Mesendoderm (in vitro differentiated cells): ENCODE measurements at regions not wholly inside any gene's neighbourhood (a gene's known extent, or its start where the extent isn't known, plus 50 kb on each side); places are given as distances from the start of the nearest gene placed in this dataset.

Source experiments
- DNase-seq: peaks from one replicate; pipeline ENCODE4 v3.0.0; 2013
- H2AK5ac ChIP-seq: 2 replicates; pipeline ENCODE4 v1.6.1; 2013; ENCODE audit warnings: low read length, inconsistent platforms
- H2BK120ac ChIP-seq: 2 replicates; pipeline ENCODE4 v1.6.1; 2013; ENCODE audit warnings: low read depth, mild to moderate bottlenecking, low read length, moderate library complexity, mixed read lengths
- H2BK15ac ChIP-seq: replicated peaks from 2 replicates; pipeline ENCODE4 v1.6.1; 2013; ENCODE audit warnings: low read depth, mild to moderate bottlenecking, moderate library complexity
- H2BK5ac ChIP-seq: 2 replicates; pipeline ENCODE4 v1.6.1; 2013; ENCODE audit warnings: low read length, inconsistent platforms
- H3K18ac ChIP-seq: 2 replicates; pipeline ENCODE4 v1.6.1; 2013; ENCODE audit warnings: mild to moderate bottlenecking, low read length, mixed read lengths
- H3K23ac ChIP-seq: one replicate; pipeline ENCODE4 v1.6.1; 2013; ENCODE audit warnings: low read length
- H3K27ac ChIP-seq: 2 replicates; pipeline ENCODE4 v1.5.1; 2013; ENCODE audit warnings: low read depth, mild to moderate bottlenecking, inconsistent platforms, low read length, moderate library complexity
- H3K27me3 ChIP-seq: 2 replicates; pipeline ENCODE4 v1.6.1; 2013; ENCODE audit warnings: low read length, control low read depth, mild to moderate bottlenecking, inconsistent platforms; ENCODE audit not compliant: insufficient read depth, poor library complexity
- H3K36me3 ChIP-seq: 2 replicates; pipeline ENCODE4 v1.6.1; 2013; ENCODE audit warnings: low read length, inconsistent platforms; ENCODE audit not compliant: control insufficient read depth, insufficient read depth
- H3K4ac ChIP-seq: one replicate; pipeline ENCODE4 v1.6.1; 2013; ENCODE audit warnings: low read depth, mild to moderate bottlenecking, low read length, moderate library complexity
- H3K4me1 ChIP-seq: 2 replicates; pipeline ENCODE4 v1.6.1; 2013; ENCODE audit warnings: low read depth, low read length, inconsistent platforms; ENCODE audit not compliant: control insufficient read depth
- H3K4me2 ChIP-seq: 2 replicates; pipeline ENCODE4 v1.6.1; 2013; ENCODE audit warnings: low read length
- H3K4me3 ChIP-seq: 2 replicates; pipeline ENCODE4 v1.5.1; 2013; ENCODE audit warnings: mild to moderate bottlenecking, low read length
- H3K56ac ChIP-seq: one replicate; pipeline ENCODE4 v1.6.1; 2013; ENCODE audit warnings: low read length
- H3K79me1 ChIP-seq: 2 replicates; pipeline ENCODE4 v1.6.1; 2013; ENCODE audit warnings: low read length, inconsistent platforms
- H3K79me2 ChIP-seq: 2 replicates; pipeline ENCODE4 v1.6.1; 2013; ENCODE audit warnings: mild to moderate bottlenecking, low read length; ENCODE audit not compliant: control insufficient read depth, insufficient read depth
- H3K9ac ChIP-seq: 2 replicates; pipeline ENCODE4 v1.6.1; 2013; ENCODE audit warnings: low read length, inconsistent platforms
- H4K5ac ChIP-seq: one replicate; pipeline ENCODE4 v1.6.1; 2013; ENCODE audit warnings: low read length
- H4K8ac ChIP-seq: one replicate; pipeline ENCODE4 v1.6.1; 2013; ENCODE audit warnings: low read depth, mild to moderate bottlenecking, control low read depth, low read length, moderate library complexity
- WGBS: extraction: QIAGEN DNeasy Blood & Tissue Kit; methylation state at CpG from one replicate; pipeline ENCODE4 v1.1.7; 2013; ENCODE audit warnings: low lambda C conversion rate, missing lambda C conversion rate; ENCODE audit not compliant: insufficient coverage; ENCODE audit errors: extremely low coverage; 5-methylcytosine and 5-hydroxymethylcytosine counted together

- H3K27me3 ChIP-seq: no peaks in the 10 kb centered on the region
- H3K4ac ChIP-seq: no peak overlapping the region
- H3K23ac ChIP-seq: no peak overlapping the region
- no peaks in the 10 kb centered on the region for H3K4me1 ChIP-seq
- H2BK15ac ChIP-seq: no peak overlapping the region
- DNase-seq: no peak
- no peak overlapping the region for H2BK120ac ChIP-seq
- no peak overlapping the region for H2AK5ac ChIP-seq
- H3K4me3 ChIP-seq: no peak overlapping the region
- H3K36me3 ChIP-seq: no peaks in the 10 kb centered on the region
- no peak overlapping the region for H2BK5ac ChIP-seq
- no peaks in the 10 kb centered on the region for H3K79me1 ChIP-seq
- H3K4me2 ChIP-seq: no peak overlapping the region
- H4K8ac ChIP-seq: no peak overlapping the region
- H3K27ac ChIP-seq: no peak overlapping the region
- no peaks in the 10 kb centered on the region for H3K79me2 ChIP-seq
- H4K5ac ChIP-seq: no peak overlapping the region
- no peak overlapping the region for H3K18ac ChIP-seq
- no peak overlapping the region for H3K56ac ChIP-seq
- H3K9ac ChIP-seq: no peak overlapping the region
Observed at GRCh38 chr4:35644591-35644990, 599.7 kb downstream of the ARAP2 start.

GRCh38 chr4:35649011-35649410 lies 595.3 kb downstream of the ARAP2 start:
- H4K8ac ChIP-seq: no peak overlapping the region
- no peak overlapping the region for H4K5ac ChIP-seq
- no peak overlapping the region for H2BK15ac ChIP-seq
- H3K18ac ChIP-seq: no peak overlapping the region
- H3K4me3 ChIP-seq: no peak overlapping the region
- H3K79me2 ChIP-seq: no peaks in the 10 kb centered on the region
- H3K9ac ChIP-seq: no peak overlapping the region
- no peak overlapping the region for H3K56ac ChIP-seq
- no peak overlapping the region for H3K27ac ChIP-seq
- H3K4me1 ChIP-seq: no peaks in the 10 kb centered on the region
- H3K27me3 ChIP-seq: no peaks in the 10 kb centered on the region
- no peaks in the 10 kb centered on the region for H3K36me3 ChIP-seq
- no CpG with 5 or more reads among the region's 3 CpGs for WGBS
- no peak overlapping the region for H3K4ac ChIP-seq
- no peak for DNase-seq
- H2AK5ac ChIP-seq: no peak overlapping the region
- H3K79me1 ChIP-seq: no peaks in the 10 kb centered on the region
- no peak overlapping the region for H3K23ac ChIP-seq
- no peak overlapping the region for H2BK5ac ChIP-seq
- H3K4me2 ChIP-seq: no peak overlapping the region
- H2BK120ac ChIP-seq: no peak overlapping the region

DNA sequence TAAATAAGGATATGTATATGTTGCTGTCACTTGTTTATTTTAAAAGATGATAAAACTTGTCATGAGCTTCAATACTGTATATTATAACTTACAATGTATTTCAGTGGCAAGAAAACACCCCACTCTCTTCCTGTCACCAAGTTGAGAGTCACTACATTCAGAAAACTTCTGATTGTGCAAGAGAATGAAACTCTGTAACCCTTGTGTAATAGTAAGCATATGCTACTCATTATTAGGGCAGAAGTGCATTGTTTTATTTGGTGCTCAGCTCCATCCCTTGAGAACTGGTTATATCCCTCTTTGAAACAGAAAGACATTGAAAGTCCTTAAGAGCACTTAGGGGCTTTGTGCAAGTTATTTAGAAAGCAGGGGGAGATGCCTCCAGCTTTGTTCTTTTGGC lies 594.5 kb downstream of the ARAP2 start:
- DNase-seq: no peak

DNA sequence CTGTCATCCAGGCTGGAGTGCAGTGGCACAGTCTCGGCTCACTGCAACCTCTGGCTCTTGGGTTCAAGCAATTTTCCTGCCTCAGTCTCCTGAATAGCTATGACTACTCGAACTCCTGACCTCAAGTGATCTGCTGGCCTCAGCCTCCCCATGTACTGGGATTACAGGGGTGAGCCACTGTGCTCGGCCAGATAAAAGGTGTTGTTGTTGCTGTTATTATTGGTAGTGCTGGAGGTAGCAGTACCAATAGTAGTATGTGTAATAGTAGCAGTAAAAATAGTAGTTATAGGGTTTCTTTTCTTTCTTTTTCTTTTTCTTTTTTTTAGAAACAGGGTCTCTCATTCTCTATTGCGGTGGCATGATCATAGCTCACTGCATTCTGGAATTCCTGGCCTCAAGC lies 592.1 kb downstream of the ARAP2 start:
- no peaks in the 10 kb centered on the region for H3K27me3 ChIP-seq
- H3K4me1 ChIP-seq: no peaks in the 10 kb centered on the region
- H3K4ac ChIP-seq: no peak overlapping the region
- no peak overlapping the region for H2BK5ac ChIP-seq
- H3K4me2 ChIP-seq: no peak overlapping the region
- no peak overlapping the region for H4K8ac ChIP-seq
- no peak overlapping the region for H3K23ac ChIP-seq
- no peak overlapping the region for H3K18ac ChIP-seq
- no peak overlapping the region for H3K27ac ChIP-seq
- H3K79me1 ChIP-seq: no peaks in the 10 kb centered on the region
- no peaks in the 10 kb centered on the region for H3K36me3 ChIP-seq
- H4K5ac ChIP-seq: no peak overlapping the region
- H3K9ac ChIP-seq: no peak overlapping the region
- no peak overlapping the region for H2AK5ac ChIP-seq
- H3K79me2 ChIP-seq: no peaks in the 10 kb centered on the region
- H2BK120ac ChIP-seq: no peak overlapping the region
- no peak overlapping the region for H2BK15ac ChIP-seq
- DNase-seq: no peak
- WGBS: no CpG with 5 or more reads among the region's 4 CpGs
- no peak overlapping the region for H3K4me3 ChIP-seq
- H3K56ac ChIP-seq: no peak overlapping the region

More for the DNA sequence above, 594.5 kb downstream of the ARAP2 start:
- Histone ChIP-seq H3K79me1 (no peaks in the 10 kb centered on the region), H3K4me1 (no peaks in the 10 kb centered on the region), H3K4me3 (no peak overlapping the region), H3K9ac (no peak overlapping the region), H2BK15ac (no peak overlapping the region), H4K8ac (no peak overlapping the region), H3K4ac (no peak overlapping the region), H2BK120ac (no peak overlapping the region), H3K36me3 (no peaks in the 10 kb centered on the region), H3K27ac (no peak overlapping the region), H2AK5ac (no peak overlapping the region), H3K79me2 (no peaks in the 10 kb centered on the region), H3K56ac (no peak overlapping the region), H3K27me3 (no peaks in the 10 kb centered on the region), H3K18ac (no peak overlapping the region), H3K23ac (no peak overlapping the region), H3K4me2 (no peak overlapping the region), H4K5ac (no peak overlapping the region), H2BK5ac (no peak overlapping the region)

DNA sequence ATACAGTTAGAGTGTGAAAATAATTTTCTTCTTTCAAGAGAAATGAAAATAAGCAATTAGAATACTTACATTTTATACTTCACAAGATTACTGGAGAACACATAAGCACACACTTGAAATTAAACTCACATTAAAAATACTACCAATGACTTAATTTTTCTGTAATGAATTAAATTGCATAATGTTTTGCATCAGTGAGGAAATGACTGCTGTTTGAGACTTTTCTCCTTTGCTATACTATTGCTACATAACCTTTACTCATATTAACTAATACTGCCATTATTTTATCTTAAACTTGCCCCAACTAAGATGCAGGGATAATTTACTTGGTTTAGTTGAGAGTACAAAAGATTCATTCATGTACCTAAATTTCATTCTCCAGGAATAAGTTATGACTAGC lies 590.9 kb downstream of the ARAP2 start:
- no peaks in the 10 kb centered on the region for H3K4me1 ChIP-seq
- no peak overlapping the region for H2BK15ac ChIP-seq
- no peak overlapping the region for H3K4me2 ChIP-seq
- H3K56ac ChIP-seq: no peak overlapping the region
- no peak overlapping the region for H3K18ac ChIP-seq
- no peaks in the 10 kb centered on the region for H3K27me3 ChIP-seq
- no peak overlapping the region for H2AK5ac ChIP-seq
- H4K8ac ChIP-seq: no peak overlapping the region
- no peaks in the 10 kb centered on the region for H3K36me3 ChIP-seq
- H3K4ac ChIP-seq: no peak overlapping the region
- H2BK120ac ChIP-seq: no peak overlapping the region
- H3K27ac ChIP-seq: no peak overlapping the region
- H3K9ac ChIP-seq: no peak overlapping the region
- no peak overlapping the region for H3K23ac ChIP-seq
- no peak overlapping the region for H3K4me3 ChIP-seq
- H2BK5ac ChIP-seq: no peak overlapping the region
- H3K79me2 ChIP-seq: no peaks in the 10 kb centered on the region
- no peaks in the 10 kb centered on the region for H3K79me1 ChIP-seq
- no peak for DNase-seq
- H4K5ac ChIP-seq: no peak overlapping the region

DNA sequence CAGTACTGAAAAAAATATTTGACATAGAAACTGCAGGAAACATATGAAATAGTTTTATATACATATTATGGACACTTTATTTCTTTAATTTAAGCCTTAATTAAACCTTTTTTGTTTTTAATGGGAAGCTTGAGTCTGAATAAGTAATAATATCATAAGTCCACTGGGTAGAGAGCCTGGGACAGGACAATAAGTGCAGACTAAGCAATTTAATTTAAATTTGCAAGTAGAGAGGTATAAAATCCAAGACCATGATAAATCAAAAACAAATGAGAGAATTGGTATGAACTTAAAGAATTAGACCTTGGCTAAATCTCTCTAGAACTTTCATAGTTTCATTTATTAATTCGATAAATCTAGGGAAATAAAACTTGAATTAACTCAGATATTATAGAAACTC lies 571.2 kb downstream of the ARAP2 start:
- no peak overlapping the region for H2BK5ac ChIP-seq
- no peak for DNase-seq
- H4K5ac ChIP-seq: no peak overlapping the region
- no peaks in the 10 kb centered on the region for H3K79me1 ChIP-seq
- no peak overlapping the region for H3K9ac ChIP-seq
- no peak overlapping the region for H3K56ac ChIP-seq
- no CpG with 5 or more reads among the region's 1 CpG for WGBS
- H3K23ac ChIP-seq: no peak overlapping the region
- no peak overlapping the region for H2BK15ac ChIP-seq
- H3K4ac ChIP-seq: no peak overlapping the region
- H3K79me2 ChIP-seq: no peaks in the 10 kb centered on the region
- no peak overlapping the region for H2BK120ac ChIP-seq
- H3K36me3 ChIP-seq: no peaks in the 10 kb centered on the region
- no peak overlapping the region for H3K18ac ChIP-seq
- H3K4me3 ChIP-seq: no peak overlapping the region
- no peak overlapping the region for H2AK5ac ChIP-seq
- no peak overlapping the region for H4K8ac ChIP-seq
- no peaks in the 10 kb centered on the region for H3K4me1 ChIP-seq
- H3K27me3 ChIP-seq: no peaks in the 10 kb centered on the region
- H3K27ac ChIP-seq: no peak overlapping the region
- no peak overlapping the region for H3K4me2 ChIP-seq
